Nephron (organoid): ENCODE measurements at regions not wholly inside any gene's neighbourhood (a gene's known extent, or its start where the extent isn't known, plus 50 kb on each side); places are given as distances from the start of the nearest gene placed in this dataset.

ENCODE experiments used
- H3K27ac Mint-ChIP-seq, 3 experiments: 2 replicates each; pipeline ENCODE4 v1.8.0; 2020; ENCODE audit warnings: mixed read lengths in 3 of 3, mild to moderate bottlenecking in 2 of 3, moderate library complexity in 1 of 3
- H3K27me3 Mint-ChIP-seq: 2 replicates; pipeline ENCODE4 v1.8.0; 2021; ENCODE audit warnings: low read depth, mild to moderate bottlenecking, moderate library complexity, mixed read lengths
- H3K36me3 Mint-ChIP-seq: 2 replicates; pipeline ENCODE4 v1.8.0; 2020; ENCODE audit warnings: low read depth, mixed read lengths
- H3K4me1 Mint-ChIP-seq: 2 replicates; pipeline ENCODE4 v1.8.0; 2020; ENCODE audit warnings: mixed read lengths
- H3K4me3 Mint-ChIP-seq, 3 experiments: 2 replicates each; pipeline ENCODE4 v1.8.0; 2020; ENCODE audit warnings: mild to moderate bottlenecking in 3 of 3, mixed read lengths in 3 of 3, moderate library complexity in 2 of 3
- H3K9me3 Mint-ChIP-seq: 2 replicates; pipeline ENCODE4 v1.8.0; 2020; ENCODE audit warnings: mixed read lengths
- TF ChIP-seq, protein P1 (sequence below), 3 experiments: fragments of 200-600 bp; sonication (generic); IDR thresholded peaks; one replicate each; pipeline ENCODE4 v1.5.0; 2021; ENCODE audit warnings: antibody characterized with exemption in 3 of 3; ENCODE audit not compliant: unreplicated experiment in 3 of 3

DNA sequence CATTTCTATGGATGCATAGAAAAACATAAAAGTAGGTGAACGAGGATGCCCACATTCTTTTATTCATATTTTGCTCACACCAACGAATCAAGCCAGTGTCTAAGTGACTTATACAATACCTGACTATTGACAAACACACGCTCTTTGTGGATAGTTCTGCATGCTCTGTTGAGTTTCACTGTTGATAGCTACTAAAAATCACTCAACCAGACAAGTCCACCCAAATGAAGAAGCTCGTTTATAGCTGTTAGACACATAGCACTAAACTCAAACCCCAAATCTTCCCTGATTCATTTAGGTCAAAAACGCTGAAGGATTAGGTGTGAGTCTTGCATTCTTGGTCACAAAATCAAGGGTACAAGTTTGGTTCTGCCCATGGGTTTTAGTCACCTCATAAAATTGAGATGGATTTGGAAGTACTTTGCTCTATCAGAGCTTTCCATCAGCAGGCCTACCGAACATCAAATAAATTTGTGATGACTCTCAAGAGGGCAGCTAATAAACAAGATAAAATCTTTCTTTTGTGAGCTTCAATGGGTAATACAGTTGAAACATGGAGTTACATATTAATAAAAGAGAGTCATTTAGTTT is 92.7 kb upstream of the ETAA1 start:
- no peaks in the 10 kb centered on the region for H3K4me1 Mint-ChIP-seq
- no peak overlapping the region for H3K4me3 Mint-ChIP-seq
- H3K36me3 Mint-ChIP-seq: no peaks in the 10 kb centered on the region
- no peak overlapping the region for H3K27ac Mint-ChIP-seq
- no peaks in the 10 kb centered on the region for H3K27me3 Mint-ChIP-seq
- H3K9me3 Mint-ChIP-seq: peaks cover 8% of the 10 kb centered on the region
- TF ChIP-seq, protein P1, sequence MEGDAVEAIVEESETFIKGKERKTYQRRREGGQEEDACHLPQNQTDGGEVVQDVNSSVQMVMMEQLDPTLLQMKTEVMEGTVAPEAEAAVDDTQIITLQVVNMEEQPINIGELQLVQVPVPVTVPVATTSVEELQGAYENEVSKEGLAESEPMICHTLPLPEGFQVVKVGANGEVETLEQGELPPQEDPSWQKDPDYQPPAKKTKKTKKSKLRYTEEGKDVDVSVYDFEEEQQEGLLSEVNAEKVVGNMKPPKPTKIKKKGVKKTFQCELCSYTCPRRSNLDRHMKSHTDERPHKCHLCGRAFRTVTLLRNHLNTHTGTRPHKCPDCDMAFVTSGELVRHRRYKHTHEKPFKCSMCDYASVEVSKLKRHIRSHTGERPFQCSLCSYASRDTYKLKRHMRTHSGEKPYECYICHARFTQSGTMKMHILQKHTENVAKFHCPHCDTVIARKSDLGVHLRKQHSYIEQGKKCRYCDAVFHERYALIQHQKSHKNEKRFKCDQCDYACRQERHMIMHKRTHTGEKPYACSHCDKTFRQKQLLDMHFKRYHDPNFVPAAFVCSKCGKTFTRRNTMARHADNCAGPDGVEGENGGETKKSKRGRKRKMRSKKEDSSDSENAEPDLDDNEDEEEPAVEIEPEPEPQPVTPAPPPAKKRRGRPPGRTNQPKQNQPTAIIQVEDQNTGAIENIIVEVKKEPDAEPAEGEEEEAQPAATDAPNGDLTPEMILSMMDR (IDR thresholded peaks at IDR 0.05; ENCODE audit: unreplicated experiment in 3 of 3): no peak

- Mint-ChIP-seq H3K27ac (no peak overlapping the region), H3K9me3 (peaks cover 8% of the 10 kb centered on the region), H3K27me3 (no peaks in the 10 kb centered on the region), H3K4me1 (peaks cover 13% of the 10 kb centered on the region), H3K4me3 (no peak overlapping the region), H3K36me3 (no peaks in the 10 kb centered on the region)
- TF ChIP-seq, protein P1 (IDR thresholded peaks at IDR 0.05; ENCODE audit: unreplicated experiment in 3 of 3): no peak
Measured at GRCh38 chr2:67309281-67309680, 87.9 kb upstream of the ETAA1 start.

GRCh38 chr2:67311536-67311935 is 85.6 kb upstream of the ETAA1 start:
- peak overlapping the region; percentile 28 to 36 (median 32) for H3K27ac Mint-ChIP-seq
- no peaks in the 10 kb centered on the region for H3K36me3 Mint-ChIP-seq
- peaks cover 13% of the 10 kb centered on the region for H3K4me1 Mint-ChIP-seq
- H3K27me3 Mint-ChIP-seq: no peaks in the 10 kb centered on the region
- TF ChIP-seq, protein P1 (IDR thresholded peaks at IDR 0.05; ENCODE audit: unreplicated experiment in 3 of 3): no peak
- peaks cover 4% of the 10 kb centered on the region for H3K9me3 Mint-ChIP-seq
- no peak overlapping the region for H3K4me3 Mint-ChIP-seq

DNA sequence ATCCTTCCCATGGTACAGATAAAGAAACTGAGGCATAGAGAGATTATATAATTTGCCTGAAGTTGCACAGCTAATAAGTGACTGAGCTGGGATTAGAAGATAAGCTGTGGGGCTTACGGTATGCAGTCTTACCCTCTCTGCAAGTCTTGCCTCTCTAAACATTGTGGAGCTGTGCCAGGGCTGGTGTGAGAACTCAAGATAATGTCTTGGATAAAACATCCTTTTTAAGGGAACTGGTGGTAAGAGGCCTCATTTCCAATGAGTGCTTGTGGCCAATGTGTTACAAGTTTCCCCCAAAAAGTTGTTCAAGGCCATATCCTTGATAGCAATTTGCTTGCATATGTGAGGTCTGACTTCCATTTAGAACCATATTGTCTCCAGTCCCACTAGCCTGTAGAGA is 84.3 kb upstream of the ETAA1 start:
- H3K4me3 Mint-ChIP-seq: no peak overlapping the region
- peaks cover 13% of the 10 kb centered on the region for H3K4me1 Mint-ChIP-seq
- no peaks in the 10 kb centered on the region for H3K27me3 Mint-ChIP-seq
- H3K36me3 Mint-ChIP-seq: no peaks in the 10 kb centered on the region
- TF ChIP-seq, protein P1 (IDR thresholded peaks at IDR 0.05; ENCODE audit: unreplicated experiment in 3 of 3): no peak
- no peak overlapping the region for H3K27ac Mint-ChIP-seq
- no peaks in the 10 kb centered on the region for H3K9me3 Mint-ChIP-seq

- H3K27me3 Mint-ChIP-seq: no peaks in the 10 kb centered on the region
Measured at GRCh38 chr2:67313536-67313935, 83.6 kb upstream of the ETAA1 start.

GRCh38 chr2:67318031-67318430 is 79.1 kb upstream of the ETAA1 start:
- H3K27me3 Mint-ChIP-seq: no peaks in the 10 kb centered on the region
- peaks cover 42% of the 10 kb centered on the region for H3K4me1 Mint-ChIP-seq
- H3K9me3 Mint-ChIP-seq: no peaks in the 10 kb centered on the region
- H3K27ac Mint-ChIP-seq: no peak overlapping the region
- H3K36me3 Mint-ChIP-seq: no peaks in the 10 kb centered on the region
- H3K4me3 Mint-ChIP-seq: no peak overlapping the region
- TF ChIP-seq, protein P1 (IDR thresholded peaks at IDR 0.05; ENCODE audit: unreplicated experiment in 3 of 3): no peak

More at GRCh38 chr2:67313536-67313935, 83.6 kb upstream of the ETAA1 start:
- no peak overlapping the region for H3K4me3 Mint-ChIP-seq
- no peaks in the 10 kb centered on the region for H3K9me3 Mint-ChIP-seq
- H3K36me3 Mint-ChIP-seq: no peaks in the 10 kb centered on the region
- peaks cover 19% of the 10 kb centered on the region for H3K4me1 Mint-ChIP-seq
- no peak overlapping the region for H3K27ac Mint-ChIP-seq
- TF ChIP-seq, protein P1 (IDR thresholded peaks at IDR 0.05; ENCODE audit: unreplicated experiment in 3 of 3): no peak
